HG03439 (cell line): ENCODE measurements at regions not wholly inside any gene's neighbourhood (a gene's known extent, or its start where the extent isn't known, plus 50 kb on each side); places are given as distances from the start of the nearest gene placed in this dataset.

Experiments used
- ATAC-seq: cut with Tn5 transposase; IDR thresholded peaks from one replicate; pipeline ENCODE4 v1.9.1; 2021; ENCODE audit warnings: mild to moderate bottlenecking, moderate library complexity; ENCODE audit not compliant: unreplicated experiment

DNA sequence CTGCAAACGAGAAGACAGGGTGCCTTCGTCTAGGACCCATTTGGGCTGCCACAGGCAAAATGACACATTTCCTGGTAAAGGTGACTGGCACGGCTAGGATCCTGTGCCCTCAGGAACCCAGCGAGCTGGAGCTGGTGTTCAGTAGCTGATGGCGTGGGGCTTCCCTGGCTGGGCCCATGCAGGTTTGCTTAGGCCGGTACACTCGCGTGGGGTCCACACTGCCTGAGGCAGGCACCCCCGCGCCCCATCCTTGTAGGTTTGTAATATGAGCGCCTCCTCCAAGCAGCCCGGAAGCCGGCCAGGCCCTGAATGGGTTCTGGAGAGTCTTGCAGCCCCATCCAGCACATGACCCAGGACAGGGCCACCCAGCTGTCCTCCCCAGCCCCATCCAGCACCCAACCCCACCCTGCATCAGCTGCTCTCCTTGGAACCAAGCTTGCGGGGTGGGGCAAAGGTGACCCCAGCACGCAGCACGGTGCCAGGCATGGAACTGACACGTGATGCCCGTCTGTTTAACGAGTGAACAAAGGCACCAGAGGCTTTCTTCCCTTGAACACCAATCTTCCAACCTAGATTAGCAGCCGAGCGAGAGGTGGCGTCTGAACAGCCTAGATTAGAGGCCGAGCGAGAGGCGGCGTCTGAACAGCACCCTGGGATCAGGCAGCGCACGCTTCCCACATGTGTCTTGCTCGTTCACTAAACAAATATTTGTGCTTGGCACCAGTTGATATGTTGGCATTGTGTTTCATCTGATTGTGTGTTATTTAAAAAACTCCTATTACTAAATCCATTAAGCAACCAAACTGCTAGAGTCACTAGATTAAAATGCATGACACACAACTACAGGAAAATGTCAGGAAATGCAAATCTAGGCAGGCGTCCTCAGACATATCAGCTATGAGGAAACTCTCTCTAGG is 112.1 kb downstream of the DLL1 start:
- no peak for ATAC-seq

DNA sequence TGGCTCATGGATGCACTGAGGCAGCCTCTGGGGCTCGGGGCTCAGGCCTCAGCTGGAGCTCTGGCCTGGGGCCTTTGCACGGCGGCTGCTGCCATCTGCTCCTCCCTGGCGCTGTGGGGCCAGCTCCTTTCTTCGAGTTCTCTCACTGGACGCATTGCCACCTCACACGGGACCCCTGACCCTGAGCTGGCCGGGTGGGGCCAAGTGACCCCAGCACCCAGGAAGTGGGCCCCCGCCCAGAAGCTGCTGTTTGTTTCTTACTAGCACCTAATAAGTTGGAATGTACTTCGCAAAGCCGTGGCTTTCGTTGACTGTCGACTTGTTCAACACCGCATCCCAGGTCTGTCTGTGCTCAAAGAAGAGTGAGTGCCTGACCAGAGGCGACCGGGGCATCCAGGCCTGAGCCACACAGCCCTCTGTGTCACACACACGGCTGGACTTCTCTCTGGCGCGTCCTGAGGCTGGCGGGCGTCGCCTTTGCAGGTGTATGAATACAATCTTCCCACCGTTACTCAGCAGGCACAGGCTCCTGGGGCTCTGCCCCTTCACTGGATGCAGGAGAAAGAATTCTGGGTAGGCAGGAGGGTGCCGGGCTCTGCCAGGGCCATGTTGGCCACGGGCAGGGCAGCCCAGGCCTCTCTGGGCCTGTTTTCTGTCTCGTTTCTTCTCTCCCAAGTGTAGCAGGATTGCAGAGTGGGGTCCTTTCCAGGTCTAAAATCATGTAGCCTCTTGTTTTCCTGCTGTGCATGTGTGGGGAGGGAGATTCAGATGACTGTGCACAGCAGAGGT is 112.9 kb downstream of the DLL1 start:
- no peak for ATAC-seq

DNA sequence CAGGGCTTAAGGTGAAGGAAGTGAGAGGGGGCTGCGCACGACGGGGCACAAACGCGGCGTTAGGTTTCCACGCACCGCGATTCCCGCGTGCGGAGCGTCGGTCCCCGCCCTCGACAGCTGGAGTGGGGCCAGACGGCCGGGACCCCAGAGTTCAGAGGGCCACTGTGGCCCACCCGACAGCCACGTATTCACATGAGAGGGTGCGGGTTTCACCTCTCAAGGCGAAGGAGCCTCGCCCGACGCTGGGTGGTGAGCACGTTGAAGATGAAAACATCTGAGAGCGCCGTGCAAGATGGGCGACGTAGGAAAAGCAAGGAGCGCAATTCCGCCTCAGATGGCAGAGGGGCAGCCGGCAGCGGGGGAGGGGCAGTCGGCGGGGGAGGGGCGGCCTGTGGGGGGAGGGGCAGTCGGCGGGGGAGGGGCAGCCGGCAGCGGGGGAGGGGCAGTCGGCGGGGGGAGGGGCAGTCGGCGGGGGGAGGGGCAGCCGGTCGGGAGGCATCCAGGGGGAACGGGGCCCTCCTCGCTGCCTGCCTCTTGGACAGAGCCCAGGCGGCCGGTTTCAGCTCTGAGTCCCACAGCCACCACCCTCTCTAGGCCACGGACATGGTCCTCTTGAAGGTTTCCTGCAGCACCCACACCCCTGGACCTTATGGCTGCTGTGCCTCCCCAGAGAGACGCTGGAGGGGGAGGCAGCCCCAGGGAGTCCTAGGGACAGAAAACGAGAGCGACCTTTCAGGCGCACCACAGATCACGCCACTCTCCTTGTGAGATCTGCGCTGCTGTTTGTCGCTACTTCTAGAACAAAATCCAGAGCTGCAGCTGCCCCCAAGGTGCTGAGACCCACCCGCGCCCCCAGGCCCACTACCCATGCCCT is 113.7 kb downstream of the DLL1 start:
- ATAC-seq, result no peak

DNA sequence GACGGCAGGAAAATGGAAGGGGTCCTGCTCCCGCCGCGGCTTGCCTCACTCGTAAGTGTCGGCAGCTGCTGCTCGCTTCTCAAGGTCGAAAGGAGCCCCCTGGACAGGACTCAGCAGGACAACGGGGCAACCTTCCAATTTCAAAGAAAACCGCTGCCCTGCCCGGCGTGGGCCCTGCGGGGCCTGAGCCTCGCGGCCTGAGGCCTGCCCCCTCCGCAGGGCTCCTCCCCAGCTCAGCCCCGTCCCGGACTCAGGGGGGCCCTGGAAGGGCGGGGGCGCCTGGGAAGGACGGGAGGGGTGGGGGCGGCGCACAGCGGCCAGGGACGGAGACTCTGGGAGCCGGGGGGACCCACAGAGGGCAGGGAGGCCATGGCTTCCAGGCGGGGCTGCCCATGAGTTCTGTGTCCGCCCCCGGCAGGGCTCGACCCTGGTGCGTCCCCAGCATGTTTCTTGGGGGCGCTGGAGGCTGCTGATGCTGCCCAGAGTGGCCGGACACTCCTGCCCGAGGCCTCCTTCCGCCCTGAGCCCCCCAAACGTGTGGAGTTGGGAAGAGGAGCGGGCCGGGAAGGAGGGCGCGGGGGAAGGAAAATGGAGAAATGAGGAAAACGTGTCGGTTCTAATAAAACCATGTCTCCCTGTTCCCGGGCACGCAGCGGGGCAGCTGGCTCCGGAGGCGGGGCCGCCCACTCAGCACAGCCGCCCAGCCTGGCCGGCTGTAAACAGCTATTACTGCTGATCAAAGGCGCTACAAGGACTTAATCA is 114.6 kb downstream of the DLL1 start:
- ATAC-seq, result no peak

DNA sequence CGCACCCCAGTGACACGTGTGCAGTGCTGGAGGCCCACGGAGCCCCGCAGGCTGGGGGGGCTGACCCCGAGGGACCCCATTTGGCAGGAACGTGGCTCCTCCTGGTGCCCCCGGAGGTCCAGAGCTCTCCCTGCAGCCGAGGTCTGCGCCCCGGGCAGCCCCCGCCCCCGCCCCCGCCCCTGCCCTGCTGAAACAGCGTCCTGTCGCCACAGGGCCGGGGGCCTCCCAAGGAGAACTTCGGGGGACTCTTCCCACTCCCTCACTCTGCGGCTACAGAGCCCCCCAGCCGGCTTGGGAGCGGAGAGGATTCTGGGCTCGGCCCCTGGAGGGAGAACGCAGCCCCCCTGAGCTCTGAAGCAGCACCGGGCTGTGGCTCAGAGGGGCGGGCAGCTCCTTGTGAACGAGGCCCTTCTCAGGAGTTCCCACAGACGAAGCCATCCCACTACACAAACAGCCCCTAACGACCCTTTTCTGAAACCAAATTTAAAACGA is 115.2 kb downstream of the DLL1 start:
- no peak for ATAC-seq

DNA sequence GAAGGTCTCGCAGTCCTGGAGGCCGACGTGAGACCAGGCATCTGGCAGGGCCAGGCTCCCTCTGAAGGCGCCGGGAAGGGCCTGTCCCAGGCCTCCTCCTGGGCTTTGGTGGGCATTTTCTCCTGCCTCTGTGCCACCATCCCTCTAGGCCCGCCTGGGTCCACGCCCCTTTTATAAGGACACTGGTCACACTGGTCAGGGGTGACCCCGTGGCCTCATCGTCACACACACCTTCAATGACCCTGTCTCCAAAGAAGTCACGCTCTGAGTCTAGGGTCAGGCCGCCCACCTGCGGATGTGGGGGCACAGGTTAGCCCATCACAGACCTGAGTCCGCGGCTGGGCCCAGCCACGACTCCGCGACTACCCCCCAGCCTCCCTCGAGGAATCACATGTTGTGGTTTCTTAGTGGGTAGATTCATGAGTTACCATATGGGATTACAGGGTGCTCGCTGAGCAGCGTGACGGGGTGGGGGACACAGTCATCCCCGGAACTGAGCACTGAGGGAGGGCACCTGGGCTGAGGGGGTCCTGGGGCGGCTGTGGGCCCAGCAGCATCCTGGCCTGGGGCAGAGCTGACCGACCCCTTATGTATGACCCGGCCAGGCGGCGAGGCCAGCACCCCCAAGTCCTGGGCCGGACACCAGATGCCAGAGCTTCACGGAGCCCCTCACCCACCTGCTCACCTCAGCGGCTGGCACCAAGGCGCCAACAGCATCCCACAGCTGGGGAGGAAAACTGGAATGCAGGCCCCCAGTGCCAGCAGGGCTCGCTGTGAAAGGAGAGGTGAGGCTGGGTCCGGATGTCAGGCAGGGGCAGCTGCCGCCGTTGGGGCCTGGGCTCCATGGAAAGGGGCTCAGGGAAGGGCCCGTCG is 115.9 kb downstream of the DLL1 start:
- ATAC-seq, result no peak

DNA sequence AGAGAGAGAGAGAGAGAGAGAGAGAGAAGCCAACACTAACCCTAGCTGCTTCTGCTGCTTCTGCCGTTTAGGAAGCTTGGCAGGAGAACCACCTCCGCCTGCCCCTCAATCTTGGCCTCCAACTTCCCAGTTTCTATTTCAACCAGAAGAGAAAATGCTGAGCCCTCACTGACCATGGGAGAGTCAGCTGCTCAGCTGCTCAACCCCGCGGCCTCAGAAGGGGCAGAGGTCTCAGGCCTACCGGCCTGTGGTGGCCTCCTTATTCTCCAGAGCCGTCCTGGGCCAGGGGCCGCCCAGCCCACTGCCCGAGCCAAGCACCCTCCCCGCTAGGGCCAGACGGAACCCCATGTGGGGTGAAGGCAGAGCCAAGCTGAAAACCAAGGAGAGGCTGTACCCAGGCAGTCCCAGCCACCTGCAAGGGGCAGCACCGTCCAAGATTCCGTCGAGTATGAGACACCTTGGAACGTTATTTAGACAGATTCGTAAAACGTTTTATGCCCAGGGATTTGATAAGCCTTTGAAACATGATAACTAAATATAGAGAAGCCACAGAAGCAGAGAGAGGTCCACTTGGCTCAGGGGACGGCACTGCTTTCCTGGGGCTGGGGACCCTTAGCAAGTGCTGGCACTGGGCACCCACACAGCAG is 116.6 kb downstream of the DLL1 start:
- no peak for ATAC-seq

DNA sequence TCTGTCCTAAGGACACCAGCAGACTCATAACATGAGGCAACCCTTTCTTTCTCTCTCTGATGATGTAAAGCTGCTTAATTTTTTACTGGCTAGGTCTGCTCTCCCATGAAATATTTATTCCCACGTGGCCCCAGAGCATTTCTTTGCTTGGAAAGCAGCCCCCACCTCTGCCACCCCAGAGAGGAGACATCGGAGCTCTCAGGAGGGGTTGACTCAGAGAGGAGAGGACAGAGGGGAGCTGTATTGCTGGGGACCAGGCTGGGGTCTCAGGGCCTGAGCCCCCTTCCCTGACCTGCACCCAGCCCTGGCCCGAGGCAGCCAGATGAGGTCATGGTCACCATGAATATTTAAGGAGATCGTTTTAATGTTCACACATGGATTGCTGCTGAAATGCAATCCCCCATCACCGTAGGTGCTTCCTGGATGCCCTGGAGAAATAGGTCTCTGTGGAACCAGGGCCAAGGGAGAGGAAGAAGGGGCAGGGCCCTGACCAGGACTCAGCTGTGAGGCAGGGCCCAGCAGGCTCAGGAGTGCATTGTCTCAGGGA is 117.5 kb downstream of the DLL1 start:
- no peak for ATAC-seq

DNA sequence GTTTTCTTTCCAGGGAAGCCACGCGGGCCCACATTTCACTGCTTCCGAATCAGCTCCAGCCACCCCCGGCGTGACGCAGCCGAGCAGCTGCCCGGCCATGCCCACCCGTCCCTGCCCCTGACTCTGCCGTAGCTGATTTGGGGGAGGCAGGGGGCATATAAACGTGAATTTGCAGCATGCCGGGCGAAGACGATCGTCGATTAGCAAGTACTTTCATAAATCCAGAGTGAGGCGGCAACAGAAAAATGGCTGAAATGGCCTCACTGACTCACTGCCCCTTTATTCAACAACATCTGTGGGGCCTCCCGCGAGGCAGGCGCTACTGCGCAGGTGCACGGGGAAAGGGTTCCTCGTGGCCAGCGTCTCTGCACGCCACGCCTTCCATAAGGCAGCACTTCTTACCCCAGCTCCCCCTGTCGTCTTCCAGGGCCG is 118.0 kb downstream of the DLL1 start:
- no peak for ATAC-seq

DNA sequence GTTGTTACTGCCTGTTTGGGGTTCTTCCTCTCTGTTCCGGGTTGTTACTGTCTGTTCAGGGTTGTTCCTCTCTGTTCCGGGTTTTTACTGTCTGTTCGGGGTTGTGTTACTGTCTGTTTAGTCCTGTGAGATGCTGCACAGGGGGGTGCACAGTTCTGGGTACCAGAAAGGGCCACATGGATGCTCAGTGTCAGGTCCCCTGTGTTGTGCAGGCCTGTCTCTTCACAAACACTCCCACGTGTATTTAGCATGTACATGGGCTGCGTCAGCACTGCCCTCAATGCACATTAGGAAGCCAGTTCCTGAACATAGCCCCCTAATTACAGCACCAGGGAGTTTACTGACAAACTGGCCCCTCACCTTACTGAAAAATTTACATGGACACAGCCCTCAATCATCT is 118.5 kb downstream of the DLL1 start:
- ATAC-seq, result no peak

DNA sequence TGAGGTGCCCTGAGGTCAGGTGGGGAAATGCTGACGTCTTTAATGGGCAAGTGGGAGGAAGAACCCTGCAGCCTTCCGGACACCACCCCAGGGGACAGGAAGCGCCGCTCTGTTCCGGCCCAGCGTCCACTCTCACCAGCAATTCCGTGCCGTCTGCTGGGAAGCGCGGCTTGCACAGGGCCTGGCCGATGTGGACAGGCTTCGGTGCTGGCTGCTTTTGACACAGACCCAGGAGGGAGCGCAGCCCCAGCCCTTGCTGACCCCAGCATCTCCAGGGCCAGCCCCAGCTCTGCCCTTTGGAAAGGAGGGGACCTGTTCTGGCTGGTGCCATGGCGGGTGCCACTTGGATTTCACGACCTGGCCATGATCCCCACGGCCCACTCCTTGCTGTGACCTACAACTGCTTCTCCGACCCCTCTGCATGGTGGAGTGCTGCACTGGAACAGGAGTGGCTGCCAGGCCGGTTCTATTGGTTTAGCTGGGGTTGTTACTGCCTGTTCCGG is 123.2 kb downstream of the DLL1 start:
- no peak for ATAC-seq

DNA sequence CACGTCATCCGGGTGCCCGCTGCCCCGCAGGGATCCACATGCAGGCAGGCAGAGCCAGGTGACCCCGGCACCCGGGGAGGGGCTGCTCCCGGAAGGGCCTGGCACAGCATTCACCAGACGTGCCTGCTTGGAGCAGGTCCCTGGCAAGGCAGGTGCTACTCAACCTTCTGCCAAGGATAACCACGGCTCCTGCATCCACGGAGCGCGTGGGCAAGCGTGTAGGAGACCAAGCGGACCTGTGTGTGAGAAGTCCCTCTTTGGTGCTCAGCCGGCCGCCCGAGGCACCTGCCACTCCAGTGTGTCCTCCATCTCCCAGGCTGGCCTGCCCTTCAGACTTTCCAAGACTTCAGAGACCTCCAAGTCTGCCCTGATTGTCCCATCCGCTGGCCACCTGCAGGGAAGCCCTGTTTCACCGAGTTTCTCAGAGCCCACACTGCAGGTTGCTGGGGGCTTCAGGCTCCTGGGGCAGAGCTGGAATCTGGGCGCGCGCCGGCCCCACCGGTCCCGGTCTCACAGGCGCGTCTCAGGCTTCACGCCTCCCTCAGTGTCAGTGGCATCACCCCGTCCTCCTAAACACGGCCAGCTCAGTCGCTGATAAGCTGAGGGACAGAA is 124.3 kb downstream of the DLL1 start:
- ATAC-seq, result no peak

DNA sequence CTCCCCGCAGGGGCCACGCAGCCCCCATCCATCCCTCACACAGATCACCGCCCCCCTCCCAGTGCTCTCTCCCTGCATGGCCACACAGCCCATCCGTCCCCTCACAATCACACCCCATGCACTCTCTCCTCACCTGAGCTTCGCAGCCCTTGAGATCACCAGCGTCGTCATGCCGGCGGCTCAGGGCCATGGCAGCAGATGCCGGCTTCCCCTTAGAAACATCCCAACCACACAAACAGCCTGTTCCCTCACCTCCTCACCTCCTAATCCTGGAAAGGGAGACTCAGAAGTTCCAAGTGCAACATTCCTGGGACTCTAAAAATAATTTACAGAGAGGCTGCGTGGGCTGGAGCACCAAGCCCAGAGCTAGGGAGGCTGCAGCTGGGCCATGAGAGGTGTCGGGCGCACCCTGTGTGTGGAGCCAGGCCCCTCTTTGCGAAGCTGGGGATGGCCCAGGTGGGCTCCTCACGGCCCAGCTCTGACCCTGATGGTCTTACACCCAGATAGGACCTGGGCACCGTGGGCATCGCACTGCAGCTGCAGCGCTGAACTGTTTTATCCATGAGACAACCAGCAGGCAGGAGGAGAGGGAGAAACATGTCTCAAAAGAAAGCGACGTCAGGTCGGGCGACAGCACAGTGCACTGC is 125.3 kb downstream of the DLL1 start:
- ATAC-seq, result no peak

DNA sequence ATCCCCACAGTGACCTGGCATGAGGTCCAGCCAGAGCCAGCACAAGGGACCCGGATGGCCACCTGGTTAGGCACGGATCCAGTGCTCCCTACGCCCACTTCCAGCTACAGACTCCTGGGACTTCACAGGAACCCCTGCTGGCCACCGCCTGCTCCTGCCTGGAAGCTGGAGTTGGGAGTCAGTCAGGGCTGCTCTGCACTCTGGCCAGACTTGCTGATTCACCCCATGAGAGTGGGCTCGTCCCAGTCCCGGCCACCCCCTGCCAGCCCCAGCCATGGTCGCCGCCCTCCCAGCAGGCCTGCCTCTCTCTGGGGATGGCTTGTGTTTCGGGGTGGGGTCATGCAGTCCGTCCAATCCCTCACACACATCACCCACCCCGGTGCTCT is 125.8 kb downstream of the DLL1 start:
- no peak for ATAC-seq

DNA sequence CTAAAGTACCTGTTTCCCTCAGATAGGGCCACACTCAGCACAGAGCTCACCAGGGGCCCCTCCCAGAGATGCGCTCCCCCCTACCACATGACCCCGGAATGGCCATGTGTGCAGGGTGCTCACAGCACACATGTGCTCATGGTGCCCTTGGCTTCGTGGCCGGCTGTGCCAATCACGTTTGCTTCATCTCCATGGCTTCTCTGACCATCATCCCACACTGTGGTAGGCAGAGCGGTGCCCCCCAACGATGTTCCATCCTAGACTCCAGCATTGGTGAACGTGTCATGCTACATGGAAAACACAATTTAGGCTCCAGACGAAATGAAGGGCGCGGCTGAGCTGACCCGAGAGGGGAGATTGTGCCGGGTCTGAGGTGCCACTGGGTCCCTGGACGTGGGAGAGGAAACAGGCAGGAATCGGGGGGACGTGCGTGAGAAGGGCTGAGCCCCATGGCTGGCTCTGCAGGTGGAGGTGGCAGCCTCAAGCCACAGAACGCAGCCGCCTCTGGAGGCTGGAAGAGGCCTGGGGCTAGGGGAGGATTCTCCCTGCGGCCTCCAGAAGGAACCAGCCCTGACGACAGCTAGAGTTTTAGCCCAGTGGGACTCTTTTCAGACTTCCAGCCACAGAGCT is 126.5 kb downstream of the DLL1 start:
- no peak for ATAC-seq

DNA sequence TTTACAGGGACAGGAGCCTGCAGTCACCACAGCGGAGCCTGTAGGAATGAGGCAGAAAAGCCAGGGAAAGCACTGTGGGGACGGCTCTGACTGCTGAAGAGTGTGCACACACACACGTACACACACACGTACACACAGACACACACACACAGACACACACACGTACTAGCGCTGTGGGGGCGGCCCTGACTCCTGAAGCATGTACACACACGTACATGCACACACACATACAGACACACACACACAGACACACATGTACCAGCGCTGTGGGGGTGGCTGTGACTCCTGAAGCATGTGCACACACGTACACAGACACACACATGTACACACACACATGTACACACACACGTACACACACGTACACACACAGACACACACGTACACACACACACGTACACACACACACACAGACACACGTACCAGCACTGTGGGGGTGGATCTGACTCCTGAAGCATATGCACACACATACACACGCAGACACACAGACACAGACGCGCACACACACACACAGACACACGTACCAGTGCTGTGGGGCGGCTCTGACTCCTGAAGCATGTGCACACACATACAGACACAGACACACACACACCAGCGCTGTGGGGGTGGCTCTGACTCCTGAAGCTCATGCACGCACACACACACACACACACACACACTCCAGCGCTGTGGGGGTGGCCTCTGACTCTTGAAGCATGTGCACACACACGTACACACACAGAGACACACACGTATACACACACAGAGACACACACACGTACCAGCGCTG is 127.3 kb downstream of the DLL1 start:
- ATAC-seq, result no peak
